Panc1 (cell line): ENCODE measurements at regions not wholly inside any gene's neighbourhood (a gene's known extent, or its start where the extent isn't known, plus 50 kb on each side); places are given as distances from the start of the nearest gene placed in this dataset.

Experiments used
- TCF7L2 ChIP-seq: IDR thresholded peaks from 2 replicates; pipeline ENCODE4 v1.6.1; 2011; ENCODE audit warnings: mild to moderate bottlenecking, low read depth, low read length, inconsistent platforms
- TF ChIP-seq, protein P1 (sequence below), 2 experiments: IDR thresholded peaks; 2 replicates each; pipeline ENCODE4 v1.6.1; 2011 to 2012; ENCODE audit warnings: low read depth in 2 of 2, control low read depth in 1 of 2, low read length in 1 of 2, mild to moderate bottlenecking in 1 of 2, moderate library complexity in 1 of 2; ENCODE audit not compliant: insufficient read depth in 1 of 2

DNA sequence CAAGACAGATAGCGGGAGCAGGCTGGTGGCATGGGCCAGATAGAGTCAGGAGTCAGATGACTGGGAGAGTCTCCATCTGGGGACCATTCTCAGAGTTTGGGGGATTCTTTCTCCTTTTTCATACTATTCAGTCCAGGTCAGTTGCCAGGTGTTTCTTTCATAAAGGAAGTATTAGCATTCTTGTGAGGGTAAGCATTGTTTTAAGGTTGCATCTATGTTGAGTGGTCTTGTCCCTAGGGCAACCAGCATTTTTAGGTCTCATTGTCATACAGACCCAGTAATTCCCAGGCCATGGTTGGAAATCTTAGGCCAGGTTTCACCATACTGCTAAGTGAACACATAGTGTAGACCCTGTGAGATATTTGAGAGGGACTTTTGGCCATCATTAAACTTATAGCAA lies 122.3 kb upstream of the POC5 start:
- TF ChIP-seq, protein P1, sequence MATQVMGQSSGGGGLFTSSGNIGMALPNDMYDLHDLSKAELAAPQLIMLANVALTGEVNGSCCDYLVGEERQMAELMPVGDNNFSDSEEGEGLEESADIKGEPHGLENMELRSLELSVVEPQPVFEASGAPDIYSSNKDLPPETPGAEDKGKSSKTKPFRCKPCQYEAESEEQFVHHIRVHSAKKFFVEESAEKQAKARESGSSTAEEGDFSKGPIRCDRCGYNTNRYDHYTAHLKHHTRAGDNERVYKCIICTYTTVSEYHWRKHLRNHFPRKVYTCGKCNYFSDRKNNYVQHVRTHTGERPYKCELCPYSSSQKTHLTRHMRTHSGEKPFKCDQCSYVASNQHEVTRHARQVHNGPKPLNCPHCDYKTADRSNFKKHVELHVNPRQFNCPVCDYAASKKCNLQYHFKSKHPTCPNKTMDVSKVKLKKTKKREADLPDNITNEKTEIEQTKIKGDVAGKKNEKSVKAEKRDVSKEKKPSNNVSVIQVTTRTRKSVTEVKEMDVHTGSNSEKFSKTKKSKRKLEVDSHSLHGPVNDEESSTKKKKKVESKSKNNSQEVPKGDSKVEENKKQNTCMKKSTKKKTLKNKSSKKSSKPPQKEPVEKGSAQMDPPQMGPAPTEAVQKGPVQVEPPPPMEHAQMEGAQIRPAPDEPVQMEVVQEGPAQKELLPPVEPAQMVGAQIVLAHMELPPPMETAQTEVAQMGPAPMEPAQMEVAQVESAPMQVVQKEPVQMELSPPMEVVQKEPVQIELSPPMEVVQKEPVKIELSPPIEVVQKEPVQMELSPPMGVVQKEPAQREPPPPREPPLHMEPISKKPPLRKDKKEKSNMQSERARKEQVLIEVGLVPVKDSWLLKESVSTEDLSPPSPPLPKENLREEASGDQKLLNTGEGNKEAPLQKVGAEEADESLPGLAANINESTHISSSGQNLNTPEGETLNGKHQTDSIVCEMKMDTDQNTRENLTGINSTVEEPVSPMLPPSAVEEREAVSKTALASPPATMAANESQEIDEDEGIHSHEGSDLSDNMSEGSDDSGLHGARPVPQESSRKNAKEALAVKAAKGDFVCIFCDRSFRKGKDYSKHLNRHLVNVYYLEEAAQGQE (IDR thresholded peaks at IDR 0.05; ENCODE audit: insufficient read depth in 1 of 2, low read depth in 2 of 2, low read length in 1 of 2) = no peak
- TF ChIP-seq TCF7L2 = no peak
